ENCODE measurements at regions not wholly inside any gene's neighbourhood (a gene's known extent, or its start where the extent isn't known, plus 50 kb on each side); places are given as distances from the start of the nearest gene placed in this dataset.

DNA sequence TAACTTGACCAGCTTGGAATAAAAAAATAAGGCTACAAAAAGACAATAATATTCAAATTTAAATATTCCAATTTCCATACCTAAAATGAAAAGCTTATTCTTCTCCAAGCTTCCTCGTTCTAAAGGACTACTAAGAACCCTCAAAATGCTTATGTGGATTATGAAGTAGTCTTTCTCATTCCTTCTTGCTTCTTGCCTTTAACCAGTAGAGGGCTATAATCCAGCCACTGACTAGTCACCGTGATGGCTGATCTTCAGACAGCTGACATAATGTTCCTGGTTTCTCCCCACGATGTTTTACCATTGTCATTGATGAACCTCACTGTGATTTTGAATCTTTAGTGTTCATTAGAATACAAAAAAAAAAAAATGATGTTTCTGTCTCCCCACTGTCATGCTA lies 515.3 kb downstream of the TLE1 start:
- Histone ChIP-seq H3K27me3 (no peaks in the 10 kb centered on the region), H3K9ac (ENCODE audit: low read depth in 2 of 2, low read length in 2 of 2) (no peak overlapping the region), H3K4me3 (no peak overlapping the region), H3K9me3 (no peaks in the 10 kb centered on the region), H3K27ac (no peak overlapping the region), H3K36me3 (no peaks in the 10 kb centered on the region), H3K4me1 (no peaks in the 10 kb centered on the region)
- no peak for DNase-seq
- TF ChIP-seq, protein P1, sequence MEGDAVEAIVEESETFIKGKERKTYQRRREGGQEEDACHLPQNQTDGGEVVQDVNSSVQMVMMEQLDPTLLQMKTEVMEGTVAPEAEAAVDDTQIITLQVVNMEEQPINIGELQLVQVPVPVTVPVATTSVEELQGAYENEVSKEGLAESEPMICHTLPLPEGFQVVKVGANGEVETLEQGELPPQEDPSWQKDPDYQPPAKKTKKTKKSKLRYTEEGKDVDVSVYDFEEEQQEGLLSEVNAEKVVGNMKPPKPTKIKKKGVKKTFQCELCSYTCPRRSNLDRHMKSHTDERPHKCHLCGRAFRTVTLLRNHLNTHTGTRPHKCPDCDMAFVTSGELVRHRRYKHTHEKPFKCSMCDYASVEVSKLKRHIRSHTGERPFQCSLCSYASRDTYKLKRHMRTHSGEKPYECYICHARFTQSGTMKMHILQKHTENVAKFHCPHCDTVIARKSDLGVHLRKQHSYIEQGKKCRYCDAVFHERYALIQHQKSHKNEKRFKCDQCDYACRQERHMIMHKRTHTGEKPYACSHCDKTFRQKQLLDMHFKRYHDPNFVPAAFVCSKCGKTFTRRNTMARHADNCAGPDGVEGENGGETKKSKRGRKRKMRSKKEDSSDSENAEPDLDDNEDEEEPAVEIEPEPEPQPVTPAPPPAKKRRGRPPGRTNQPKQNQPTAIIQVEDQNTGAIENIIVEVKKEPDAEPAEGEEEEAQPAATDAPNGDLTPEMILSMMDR (IDR thresholded peaks at IDR 0.05), result no peak
- intact Hi-C loops (cut with DNase I), result no loop called here

DNA sequence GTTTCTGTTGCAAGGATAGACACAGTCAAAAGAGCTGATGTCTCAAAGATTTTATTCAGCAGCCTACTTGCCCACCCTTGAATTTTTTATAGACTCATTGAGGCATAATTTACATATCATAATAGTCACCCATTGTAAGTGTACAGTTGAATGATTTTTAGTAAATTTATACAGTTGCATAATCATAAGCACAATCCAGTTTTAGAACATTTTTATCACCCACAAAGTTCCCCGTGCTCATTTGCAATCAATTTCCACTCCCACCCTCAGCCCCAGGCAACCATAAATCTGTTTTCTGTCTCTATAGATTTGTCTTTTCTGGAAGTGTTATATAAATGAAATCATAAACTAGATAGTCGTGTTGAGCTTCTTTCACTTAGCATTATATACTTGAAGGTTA lies 517.7 kb downstream of the TLE1 start:
- H3K4me3 ChIP-seq, result no peak overlapping the region
- no peaks in the 10 kb centered on the region for H3K27me3 ChIP-seq
- H3K9me3 ChIP-seq, result no peaks in the 10 kb centered on the region
- H3K4me1 ChIP-seq, result no peaks in the 10 kb centered on the region
- intact Hi-C loops (cut with DNase I), result no loop called here
- no peak overlapping the region for H3K27ac ChIP-seq
- no peaks in the 10 kb centered on the region for H3K36me3 ChIP-seq
- TF ChIP-seq, protein P1 (IDR thresholded peaks at IDR 0.05), result no peak
- DNase-seq, result no peak
- H3K9ac ChIP-seq (ENCODE audit: low read depth in 2 of 2, low read length in 2 of 2), result no peak overlapping the region

DNA sequence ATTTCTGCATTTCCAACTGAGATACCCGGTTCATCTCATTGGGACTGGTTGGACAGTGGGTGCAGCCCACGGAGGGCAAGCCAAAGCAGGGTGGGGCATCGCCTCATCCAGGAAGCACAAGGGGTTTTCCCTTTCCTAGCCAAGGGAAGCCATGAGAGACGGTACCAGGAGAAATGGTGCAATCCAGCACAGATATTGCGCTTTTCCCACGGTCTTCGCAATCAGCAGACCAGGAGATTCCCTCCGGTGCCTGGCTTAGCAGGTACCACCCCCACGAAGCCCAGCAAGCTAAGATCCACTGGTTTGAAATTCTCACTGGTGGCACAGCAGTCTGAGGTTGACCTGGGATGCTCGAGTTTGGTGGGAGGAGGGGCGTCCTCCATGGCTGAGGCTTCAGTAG lies 527.0 kb downstream of the TLE1 start:
- no peak overlapping the region for H3K4me3 ChIP-seq
- no peak overlapping the region for H3K27ac ChIP-seq
- intact Hi-C loops (cut with DNase I), result no loop called here
- TF ChIP-seq, protein P1 (IDR thresholded peaks at IDR 0.05), result no peak
- no peaks in the 10 kb centered on the region for H3K27me3 ChIP-seq
- H3K36me3 ChIP-seq, result no peaks in the 10 kb centered on the region
- no peaks in the 10 kb centered on the region for H3K4me1 ChIP-seq
- H3K9ac ChIP-seq (ENCODE audit: low read depth in 2 of 2, low read length in 2 of 2), result no peak overlapping the region
- no peak for DNase-seq
- H3K9me3 ChIP-seq, result no peaks in the 10 kb centered on the region

DNA sequence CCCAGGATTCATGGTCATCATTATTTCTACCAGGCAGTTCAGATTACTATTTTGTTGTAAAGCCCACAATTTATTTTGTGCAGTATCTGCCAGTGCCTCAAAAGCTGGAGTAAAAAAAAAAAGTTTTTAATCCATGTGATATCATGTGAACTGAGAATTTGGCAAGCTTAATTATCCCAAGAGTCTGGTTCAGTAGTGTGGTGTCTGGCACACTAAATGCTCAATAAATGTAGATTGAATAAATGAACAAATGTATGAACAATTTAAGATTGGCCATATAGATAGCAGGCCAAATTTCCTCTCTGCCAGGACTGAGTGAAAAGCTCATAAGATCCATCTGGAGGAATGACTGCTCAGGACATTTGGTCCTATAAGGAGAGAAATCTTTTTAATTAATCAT lies 533.0 kb downstream of the TLE1 start:
- Histone ChIP-seq H3K9ac (ENCODE audit: low read depth in 2 of 2, low read length in 2 of 2) (no peak overlapping the region), H3K4me3 (no peak overlapping the region), H3K27ac (no peak overlapping the region), H3K27me3 (no peaks in the 10 kb centered on the region), H3K9me3 (no peaks in the 10 kb centered on the region), H3K4me1 (no peaks in the 10 kb centered on the region), H3K36me3 (no peaks in the 10 kb centered on the region)
- TF ChIP-seq, protein P1 (IDR thresholded peaks at IDR 0.05), result no peak
- no peak for DNase-seq
- intact Hi-C loops (cut with DNase I), result no loop called here

DNA sequence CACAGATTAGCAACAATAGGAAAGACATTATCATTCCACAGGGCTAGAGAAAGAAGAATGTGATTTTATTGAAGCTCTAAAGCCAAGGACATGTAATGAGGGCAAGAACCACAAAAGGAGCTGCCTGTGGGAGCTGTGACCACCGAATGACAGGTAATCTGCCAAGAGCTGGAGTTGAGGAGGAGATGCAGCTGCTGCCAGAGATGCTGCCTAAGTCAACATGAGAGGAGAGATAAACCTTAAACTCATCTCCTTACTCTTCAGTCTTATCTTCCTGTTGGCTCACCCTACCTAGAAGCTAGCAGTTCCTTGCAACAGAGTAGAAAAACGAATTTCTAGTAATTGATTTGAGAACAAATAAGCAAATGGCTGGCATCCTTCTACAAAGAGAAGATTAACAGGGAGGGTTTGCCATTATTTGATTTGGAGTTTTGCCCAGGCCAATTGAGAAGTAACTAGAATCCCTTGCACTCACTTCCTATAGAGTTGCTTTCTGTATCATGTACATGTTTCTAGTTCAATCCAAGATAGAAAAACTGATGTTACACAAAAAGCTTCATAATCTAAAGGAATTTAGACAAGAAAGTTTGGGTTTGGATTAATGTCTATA lies 539.2 kb downstream of the TLE1 start:
- intact Hi-C loops (cut with DNase I), result no loop called here
- DNase-seq, result no peak

More for the DNA sequence above, 539.2 kb downstream of the TLE1 start:
- no peak overlapping the region for H3K4me3 ChIP-seq
- no peaks in the 10 kb centered on the region for H3K4me1 ChIP-seq
- no peaks in the 10 kb centered on the region for H3K36me3 ChIP-seq
- H3K9ac ChIP-seq (ENCODE audit: low read depth in 2 of 2, low read length in 2 of 2), result no peak overlapping the region
- TF ChIP-seq, protein P1 (IDR thresholded peaks at IDR 0.05), result no peak
- H3K27ac ChIP-seq, result no peak overlapping the region
- no peaks in the 10 kb centered on the region for H3K9me3 ChIP-seq
- H3K27me3 ChIP-seq, result no peaks in the 10 kb centered on the region
